HG02759 (cell line): ENCODE measurements at regions not wholly inside any gene's neighbourhood (a gene's known extent, or its start where the extent isn't known, plus 50 kb on each side); places are given as distances from the start of the nearest gene placed in this dataset.
"Not testable (repeated sequence)": the region's sequence is repeated elsewhere in the genome, so short reads cannot be mapped to it uniquely, and the experiment has no call there.

Experiments used
- ATAC-seq: cut with Tn5 transposase; IDR thresholded peaks from one replicate; pipeline ENCODE4 v1.9.1; 2021; ENCODE audit warnings: mild to moderate bottlenecking, moderate library complexity; ENCODE audit not compliant: unreplicated experiment

DNA sequence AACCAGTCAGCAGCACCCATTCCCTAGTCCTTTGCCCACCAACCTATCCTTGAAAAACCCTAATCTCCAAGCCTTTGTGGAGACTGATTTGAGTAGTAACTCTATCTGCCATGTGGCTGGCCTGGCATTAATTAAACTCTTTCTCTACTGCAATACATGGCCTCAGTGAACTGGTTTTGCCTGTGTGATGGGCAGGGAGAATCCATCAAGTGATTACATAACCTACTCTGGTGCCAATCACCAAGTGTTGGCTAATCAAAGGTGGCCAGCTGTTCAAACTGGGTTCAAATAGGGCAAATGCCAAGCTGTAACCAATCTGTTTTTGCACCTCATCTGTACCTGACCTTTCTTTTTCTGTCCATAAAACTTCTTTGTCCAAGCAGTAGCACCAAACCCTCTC, 139.8 kb upstream of the XPO1 start:
- ATAC-seq, result no peak

- no peak for ATAC-seq
These were observed 139.2 kb upstream of the XPO1 start for GRCh38 chr2:61677306-61677705.

DNA sequence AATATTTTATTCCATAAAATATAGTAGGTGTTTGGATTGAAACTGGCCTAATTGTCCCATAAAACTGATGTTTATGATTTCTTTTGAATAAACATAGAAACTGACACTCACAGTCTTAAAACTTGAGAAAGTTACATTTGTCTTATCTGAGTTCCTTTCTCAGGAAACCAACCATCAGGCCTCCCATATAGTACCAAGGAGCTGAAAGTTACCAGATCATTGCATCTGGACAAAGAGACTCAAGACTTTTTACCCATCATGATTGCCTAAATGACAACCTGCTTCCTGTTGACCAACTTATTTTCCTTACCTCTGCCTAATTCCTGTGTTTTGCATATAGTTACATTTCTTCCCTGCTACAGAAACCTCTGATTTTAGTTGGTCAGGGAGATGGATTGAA, 137.0 kb upstream of the XPO1 start:
- no peak for ATAC-seq

DNA sequence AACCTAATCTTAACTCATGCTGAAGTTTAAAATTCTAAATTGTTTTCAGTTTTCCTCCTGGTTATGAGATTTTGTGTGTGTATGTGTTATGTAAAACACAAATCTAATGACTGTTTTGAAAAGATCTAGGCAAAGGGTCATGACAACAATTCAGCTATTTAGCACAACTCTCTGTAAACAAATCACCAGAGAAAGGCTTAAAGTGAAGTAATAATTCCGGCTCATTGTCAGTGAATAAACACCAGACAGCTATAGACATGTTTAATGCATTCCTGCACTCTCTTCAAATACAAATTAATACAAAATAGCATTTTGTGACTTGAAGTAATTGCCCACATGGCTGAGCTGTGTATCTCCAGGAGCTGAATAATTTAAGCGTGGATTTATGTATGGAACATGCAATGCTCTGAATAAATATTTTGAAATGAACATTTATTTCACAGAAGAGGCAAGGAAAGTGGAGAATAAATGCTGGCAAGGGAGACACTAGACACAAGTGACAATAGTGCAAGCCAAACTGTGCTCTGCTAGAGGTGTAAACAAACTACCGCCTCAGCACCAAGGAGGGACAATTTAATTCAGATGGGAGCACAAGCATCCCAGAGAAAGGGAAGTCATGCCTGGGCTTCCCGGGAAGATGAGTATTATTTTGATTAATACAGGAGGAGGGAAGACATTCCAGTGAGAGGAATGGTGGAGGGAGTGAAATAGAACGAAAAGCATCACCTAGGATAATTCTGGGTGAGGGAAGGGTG, 133.6 kb upstream of the XPO1 start:
- no peak for ATAC-seq

DNA sequence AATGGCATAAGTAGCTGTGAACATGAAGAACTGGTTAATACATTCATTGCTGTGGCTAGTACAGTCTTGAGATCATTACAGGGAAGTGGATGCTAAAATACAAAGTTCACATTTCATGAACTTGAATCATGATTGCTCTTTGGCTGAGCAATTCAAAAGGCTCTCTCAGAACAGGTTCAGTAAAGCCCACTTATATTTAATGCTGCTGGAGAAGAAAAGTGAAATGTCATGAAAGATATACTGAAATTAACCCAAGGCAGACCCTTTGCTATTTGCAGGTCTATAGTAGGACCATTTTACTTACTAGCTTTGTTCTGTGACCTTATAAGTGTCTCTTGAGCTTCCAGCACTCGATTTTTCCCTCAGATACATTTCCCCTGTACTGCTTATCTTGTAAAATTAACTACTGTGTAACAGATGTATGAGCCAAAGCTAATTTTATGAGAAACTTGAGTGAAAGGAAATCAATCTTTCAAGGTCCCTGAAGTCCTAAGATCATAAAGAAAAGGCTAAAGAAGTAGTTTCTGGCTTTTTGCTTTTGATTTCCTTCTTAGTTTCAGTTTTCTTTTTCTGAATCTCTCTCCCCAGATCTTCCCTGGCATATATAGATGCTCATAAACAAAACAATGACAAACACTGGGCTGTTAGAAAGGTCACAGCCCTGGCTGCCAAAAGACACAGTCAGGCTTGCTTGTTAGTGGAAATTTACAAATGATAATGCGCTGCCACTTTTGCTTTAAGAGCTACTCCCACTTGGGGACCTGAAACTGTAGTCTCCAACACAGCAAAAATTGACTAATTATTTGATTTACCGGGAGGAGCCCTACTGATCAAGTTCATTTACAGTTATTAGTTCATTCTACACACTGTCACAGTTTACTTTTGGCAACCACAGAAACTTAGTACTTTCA, 132.7 kb upstream of the XPO1 start:
- peak; percentile 62 for ATAC-seq

GRCh38 chr2:61664190-61664589, 126.0 kb upstream of the XPO1 start:
- ATAC-seq, result no peak

GRCh38 chr2:61662990-61663389, 124.8 kb upstream of the XPO1 start:
- ATAC-seq, result no peak

- ATAC-seq, result no peak
These were observed 122.6 kb upstream of the XPO1 start for GRCh38 chr2:61660511-61661388.

DNA sequence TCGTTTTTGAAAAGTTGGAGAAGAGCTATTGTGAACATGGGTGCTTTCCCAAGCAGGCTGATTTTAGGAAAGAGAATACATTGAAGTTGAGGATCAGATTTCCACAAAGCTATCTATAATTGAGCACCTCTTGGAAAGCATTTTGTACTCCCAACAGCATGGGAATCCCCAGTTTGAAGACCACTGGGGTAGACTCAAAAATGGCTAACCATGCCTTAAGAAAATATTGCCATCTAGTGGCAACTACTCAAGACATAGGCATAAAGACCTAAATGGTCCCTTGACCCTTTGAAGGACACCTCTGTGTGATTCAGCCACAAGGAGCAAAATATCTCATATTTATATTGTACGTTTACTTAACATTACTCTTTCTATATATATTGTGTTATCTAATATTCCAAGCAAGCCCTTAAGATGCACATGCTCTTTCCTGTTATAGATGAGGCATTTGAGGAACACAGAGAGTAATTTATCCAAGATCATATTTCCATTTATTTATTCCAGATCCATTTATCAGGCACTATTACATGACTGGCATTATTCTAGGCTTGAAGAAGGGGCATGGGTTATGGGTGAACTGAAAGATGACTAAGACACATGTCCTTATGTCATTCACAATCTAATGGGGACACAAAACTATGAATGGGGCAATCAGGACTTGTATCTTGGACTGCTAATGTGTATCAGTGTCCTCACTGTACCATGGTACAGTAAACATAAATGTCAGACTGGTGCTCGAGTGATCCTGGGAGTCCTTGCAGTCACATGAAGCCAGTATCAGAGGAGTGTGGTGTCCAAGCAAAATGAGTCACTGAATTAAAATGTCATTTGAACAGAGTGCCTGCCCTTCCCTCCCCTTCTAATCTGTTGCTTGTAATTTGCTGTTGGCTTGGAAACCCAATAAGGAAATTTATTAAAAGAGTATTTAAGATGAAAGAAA, 121.0 kb upstream of the XPO1 start:
- no peak for ATAC-seq

DNA sequence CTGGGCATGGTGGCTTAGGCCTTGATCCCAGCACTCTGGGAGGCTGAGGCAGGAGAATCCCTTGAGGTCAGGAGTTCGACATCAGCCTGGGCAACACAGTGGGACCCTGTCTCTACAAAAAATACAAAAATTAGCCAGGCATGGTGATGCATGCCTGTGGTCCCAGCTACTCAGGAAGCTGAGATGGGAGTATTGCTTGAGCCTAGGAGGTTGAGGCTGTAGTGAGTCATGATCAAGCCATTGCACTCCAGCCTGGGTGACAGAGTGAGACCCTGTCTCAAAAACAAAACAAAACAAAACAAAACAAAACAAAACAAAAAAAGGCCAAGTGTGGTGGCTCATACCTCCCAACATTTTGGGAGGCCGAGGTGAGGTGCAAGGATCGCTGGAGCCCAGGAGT, 111.8 kb upstream of the XPO1 start:
- not testable (repeated sequence) for ATAC-seq

GRCh38 chr2:61649021-61649420, 110.9 kb upstream of the XPO1 start:
- no peak for ATAC-seq

DNA sequence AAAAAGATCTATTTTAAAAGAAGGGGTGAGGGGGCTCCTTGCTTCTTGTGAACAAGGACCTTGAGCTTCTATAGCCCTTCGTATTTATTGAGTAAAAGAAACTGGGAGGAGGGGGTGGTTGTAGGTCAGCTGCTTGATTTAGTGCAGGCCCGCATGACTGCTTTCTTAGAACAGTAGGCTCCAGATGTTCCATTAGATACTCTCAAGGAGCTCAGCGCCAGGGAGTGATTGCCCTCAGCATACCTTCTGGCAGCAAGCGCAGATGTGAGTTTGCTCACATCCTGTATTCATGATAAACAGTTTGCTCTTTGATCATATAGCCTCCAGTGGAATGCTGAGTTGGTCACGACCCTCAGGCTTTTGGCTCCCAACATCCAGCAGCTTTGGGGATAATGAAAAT, 108.9 kb upstream of the XPO1 start:
- ATAC-seq, result no peak

DNA sequence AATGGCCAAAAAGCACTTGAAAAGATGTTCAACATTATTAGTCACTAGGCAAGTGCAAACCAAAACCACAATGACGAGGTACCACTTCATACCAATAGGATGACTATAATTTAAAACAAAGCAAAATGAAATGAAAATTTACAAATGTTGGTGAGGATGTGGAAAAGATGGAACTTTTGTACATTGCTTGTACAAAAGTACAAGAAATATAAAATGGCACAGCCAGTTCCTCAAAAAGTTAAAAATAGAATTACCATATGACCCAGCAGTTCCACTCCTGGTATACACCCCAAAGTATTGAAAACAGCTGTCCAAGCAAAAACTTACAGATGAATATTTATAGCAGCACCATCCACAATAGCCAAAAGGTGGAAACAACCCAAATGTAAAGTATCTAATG, 107.8 kb upstream of the XPO1 start:
- ATAC-seq, result no peak

GRCh38 chr2:61643153-61643552, 105.0 kb upstream of the XPO1 start:
- ATAC-seq, result not testable (repeated sequence)

GRCh38 chr2:61640406-61640805, 102.2 kb upstream of the XPO1 start:
- ATAC-seq, result no peak

GRCh38 chr2:61639721-61640120, 101.6 kb upstream of the XPO1 start:
- ATAC-seq, result no peak

DNA sequence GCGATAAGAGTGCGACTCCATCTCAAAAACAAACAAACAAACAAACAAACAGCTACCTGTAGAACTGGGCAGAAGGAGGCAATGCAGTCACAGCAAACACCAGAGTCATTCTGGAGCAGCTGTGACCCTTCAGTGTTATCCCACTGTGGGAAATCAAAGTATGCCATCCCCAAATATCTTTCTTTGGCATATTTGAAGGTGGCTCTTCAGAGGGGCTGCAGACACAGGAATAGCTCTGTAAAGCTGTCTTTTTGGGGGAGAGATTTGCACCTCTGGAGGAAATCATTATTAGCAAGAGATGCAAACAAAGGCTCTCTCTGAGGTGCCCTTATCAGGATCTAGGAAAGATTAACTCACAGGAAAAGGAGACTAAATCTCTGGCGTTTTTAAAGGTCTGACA, 98.5 kb upstream of the XPO1 start:
- ATAC-seq, result no peak

GRCh38 chr2:61634512-61634911, 96.4 kb upstream of the XPO1 start:
- no peak for ATAC-seq

- no peak for ATAC-seq
These were observed 95.1 kb upstream of the XPO1 start for GRCh38 chr2:61633250-61633649.
